Left ventricle myocardium inferior (tissue), 1 donor: ENCODE measurements at regions not wholly inside any gene's neighbourhood (a gene's known extent, or its start where the extent isn't known, plus 50 kb on each side); places are given as distances from the start of the nearest gene placed in this dataset.

Experiments used
- DNase-seq: peaks from one replicate; pipeline ENCODE4 v3.0.0-alpha.2; 2020
- H3K27ac ChIP-seq: fragments of 200-600 bp; replicated peaks from 2 replicates; pipeline ENCODE4 v1.8.0; 2021
- H3K27me3 ChIP-seq: fragments of 200-600 bp; 2 replicates; pipeline ENCODE4 v1.8.0; 2021; ENCODE audit warnings: low read depth
- H3K36me3 ChIP-seq: fragments of 200-600 bp; 2 replicates; pipeline ENCODE4 v1.8.0; 2021
- H3K4me1 ChIP-seq: fragments of 200-600 bp; 2 replicates; pipeline ENCODE4 v1.8.0; 2021
- H3K4me3 ChIP-seq: fragments of 200-600 bp; 2 replicates; pipeline ENCODE4 v1.8.0; 2021; ENCODE audit warnings: mild to moderate bottlenecking, moderate library complexity
- H3K9me3 ChIP-seq: fragments of 200-600 bp; replicated peaks from 2 replicates; pipeline ENCODE4 v1.8.0; 2021
- CTCF ChIP-seq: fragments of 200-600 bp; IDR thresholded peaks from 2 replicates; pipeline ENCODE4 v1.8.0; 2021; ENCODE audit warnings: antibody characterized with exemption, mild to moderate bottlenecking, borderline replicate concordance
- intact Hi-C: fragments of 100-400 bp; cut with micrococcal nuclease; formaldehyde crosslinking; loops from one replicate; pipeline ENCODE4 v1.11.0; 2022
- donor health status: DM: no; HTN: yes; CAD: no; lungs with severe emphysema.

DNA sequence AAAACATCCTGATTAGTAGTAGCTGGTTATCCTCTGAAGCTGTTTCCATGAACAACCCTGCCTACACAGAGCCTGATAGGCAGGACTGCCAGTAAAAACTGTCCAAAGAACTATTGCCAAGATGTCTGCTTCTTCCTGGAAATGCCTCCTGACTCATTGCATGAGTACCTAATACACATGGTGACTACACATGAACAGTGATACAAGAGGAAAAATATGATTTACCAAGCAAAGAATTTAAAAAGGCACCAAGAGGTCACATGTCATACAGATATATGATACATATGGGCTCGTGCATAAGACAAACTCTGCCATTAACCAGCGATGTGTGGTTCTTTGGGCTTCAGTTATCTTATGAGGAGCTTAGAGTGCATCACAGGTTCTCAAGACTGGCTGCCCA is 552.3 kb downstream of the SLC16A7 start:
- no peak overlapping the region for H3K4me3 ChIP-seq
- no peak for TF ChIP-seq CTCF

GRCh38 chr12:60148831-60149230 is 553.0 kb downstream of the SLC16A7 start:
- Histone ChIP-seq H3K27ac (no peak overlapping the region), H3K9me3 (peaks cover 3% of the 10 kb centered on the region), H3K36me3 (no peaks in the 10 kb centered on the region), H3K4me3 (no peak overlapping the region), H3K4me1 (no peaks in the 10 kb centered on the region), H3K27me3 (no peaks in the 10 kb centered on the region)
- TF ChIP-seq CTCF = no peak
- intact Hi-C loops = no loop called here
- no peak for DNase-seq

More for the DNA sequence above, 552.3 kb downstream of the SLC16A7 start:
- H3K9me3 ChIP-seq = peaks cover 3% of the 10 kb centered on the region
- no peaks in the 10 kb centered on the region for H3K36me3 ChIP-seq
- intact Hi-C loops = no loop called here
- no peaks in the 10 kb centered on the region for H3K27me3 ChIP-seq
- H3K4me1 ChIP-seq = no peaks in the 10 kb centered on the region
- no peak overlapping the region for H3K27ac ChIP-seq
- no peak for DNase-seq

GRCh38 chr12:60152756-60153155 is 556.9 kb downstream of the SLC16A7 start:
- H3K4me3 ChIP-seq = no peak overlapping the region
- no peaks in the 10 kb centered on the region for H3K4me1 ChIP-seq
- peaks cover 3% of the 10 kb centered on the region for H3K9me3 ChIP-seq
- no peak for DNase-seq
- TF ChIP-seq CTCF = no peak
- intact Hi-C loops = no loop called here
- H3K27ac ChIP-seq = no peak overlapping the region
- no peaks in the 10 kb centered on the region for H3K36me3 ChIP-seq
- H3K27me3 ChIP-seq = no peaks in the 10 kb centered on the region

- Histone ChIP-seq H3K4me1 (no peaks in the 10 kb centered on the region), H3K4me3 (no peak overlapping the region), H3K27me3 (no peaks in the 10 kb centered on the region), H3K9me3 (no peaks in the 10 kb centered on the region), H3K36me3 (no peaks in the 10 kb centered on the region), H3K27ac (no peak overlapping the region)
- no peak for DNase-seq
- intact Hi-C loops = no loop called here
- TF ChIP-seq CTCF = no peak
These were observed 563.9 kb downstream of the SLC16A7 start for GRCh38 chr12:60159761-60160160.

- Histone ChIP-seq H3K27ac (no peak overlapping the region), H3K9me3 (no peaks in the 10 kb centered on the region), H3K4me1 (no peaks in the 10 kb centered on the region), H3K27me3 (no peaks in the 10 kb centered on the region), H3K36me3 (no peaks in the 10 kb centered on the region), H3K4me3 (no peak overlapping the region)
- no peak for DNase-seq
- no peak for TF ChIP-seq CTCF
- intact Hi-C loops = no loop called here
These were observed 567.3 kb downstream of the SLC16A7 start for GRCh38 chr12:60162988-60163720.
